HCT116 (cell line): ENCODE measurements at regions not wholly inside any gene's neighbourhood (a gene's known extent, or its start where the extent isn't known, plus 50 kb on each side); places are given as distances from the start of the nearest gene placed in this dataset.

Experiments
- ATAC-seq: fragments of 200-7000 bp; cut with Tn5 transposase; 2 replicates; pipeline ENCODE4 v1.9.1; 2020; ENCODE audit warnings: mild to moderate bottlenecking, moderate library complexity
- BruUV-seq: library from RNA; stranded (reverse); fragments of 400-500 nt; replicated peaks from 2 replicates; lab custom pipeline; 2021; lab: Mats Ljungman, UMichigan
- CTCF ChIA-PET: fragments of 300-600 bp; sonication (Branson Sonifier 250); formaldehyde crosslinking; loops from one replicate; lab custom pipeline; 2021; ENCODE audit warnings: antibody characterized with exemption; lab: Charles Lee
- POLR2A ChIA-PET: fragments of 300-600, 350-600 bp; sonication (Branson Sonifier 250); formaldehyde crosslinking; loops from one replicate; lab custom pipeline; 2021; ENCODE audit warnings: antibody characterized with exemption; lab: Charles Lee
- RAD21 ChIA-PET, 2 experiments: fragments of 300-600 bp; sonication (Branson Sonifier 250); formaldehyde crosslinking; loops; one replicate each; lab custom pipeline; 2023; ENCODE audit warnings: low total read pairs in 2 of 2; ENCODE audit not compliant: uncharacterized antibody in 2 of 2, unreplicated experiment in 2 of 2, low non-redundant PET in 1 of 2; lab: Charles Lee
- DNase-seq: peaks from one replicate; pipeline ENCODE4 v3.0.0-alpha.2; 2010; ENCODE audit warnings: low read depth, low spot score
- H2AFZ ChIP-seq: fragments of 200-600 bp; shearing (Covaris generic), sonication (generic); 2 replicates; pipeline ENCODE4 v1.6.1; 2017; ENCODE audit warnings: low read depth, mixed run types, mixed read lengths, antibody characterized with exemption, low read length; ENCODE audit not compliant: poor library complexity, severe bottlenecking
- H3K27ac ChIP-seq: 2 replicates; pipeline ENCODE4 v1.5.1; 2012; ENCODE audit warnings: low read depth, low read length
- H3K27me3 ChIP-seq: fragments of 200-600 bp; sonication (generic); 2 replicates; pipeline ENCODE4 v1.6.1; 2016; ENCODE audit warnings: mixed run types, low read length, mixed read lengths; ENCODE audit not compliant: insufficient read depth
- H3K36me3 ChIP-seq, 2 experiments: fragments of 200-500 bp in 1 of 2; fragments of 200-600 bp in 1 of 2; sonication (Bioruptor generic) in 1 of 2; sonication (generic) in 1 of 2; 2 replicates each; pipeline versions ENCODE4 v1.5.1 to v1.6.1; 2014 to 2016; ENCODE audit warnings: low read length in 2 of 2, inconsistent platforms in 1 of 2, mixed read lengths in 1 of 2, mixed run types in 1 of 2; ENCODE audit not compliant: insufficient read depth in 2 of 2, control insufficient read depth in 1 of 2
- H3K4me1 ChIP-seq, 2 experiments: fragments of 200-600 bp in 1 of 2; sonication (generic) in 1 of 2; 2 replicates each; pipeline versions ENCODE4 v1.5.1 to v1.6.1; 2012 to 2017; ENCODE audit warnings: low read length in 2 of 2, inconsistent platforms in 1 of 2, mild to moderate bottlenecking in 1 of 2, mixed read lengths in 1 of 2, mixed run types in 1 of 2, moderate library complexity in 1 of 2; ENCODE audit not compliant: insufficient read depth in 2 of 2, control insufficient read depth in 1 of 2
- H3K4me2 ChIP-seq: fragments of 200-600 bp; sonication (generic); 2 replicates; pipeline ENCODE4 v1.6.1; 2017; ENCODE audit warnings: mixed run types, low read length, mixed read lengths
- H3K4me3 ChIP-seq, 2 experiments: fragments of 200-600 bp in 1 of 2; sonication (generic) in 1 of 2; replicated peaks in 1 of 2; 2 replicates each; pipeline ENCODE4 v1.5.1; 2011 to 2016; ENCODE audit warnings: low read length in 2 of 2, control low read depth in 1 of 2, low read depth in 1 of 2, mild to moderate bottlenecking in 1 of 2, mixed read lengths in 1 of 2, mixed run types in 1 of 2
- H3K79me2 ChIP-seq: fragments of 200-600 bp; sonication (generic); 2 replicates; pipeline ENCODE4 v1.6.1; 2017; ENCODE audit warnings: mild to moderate bottlenecking, mixed run types, low read length, moderate library complexity, mixed read lengths; ENCODE audit not compliant: insufficient read depth
- H3K9ac ChIP-seq: fragments of 200-600 bp; sonication (generic); 2 replicates; pipeline ENCODE4 v1.6.1; 2016; ENCODE audit warnings: low read length, mixed read lengths
- H3K9me2 ChIP-seq: fragments of 200-600 bp; sonication (generic), shearing (Covaris generic); 2 replicates; pipeline ENCODE4 v1.6.1; 2017; ENCODE audit warnings: mixed run types, mild to moderate bottlenecking, moderate library complexity; ENCODE audit not compliant: insufficient read depth
- H3K9me3 ChIP-seq, 2 experiments: fragments of 200-500 bp in 1 of 2; fragments of 200-600 bp in 1 of 2; sonication (Bioruptor generic) in 1 of 2; sonication (generic) in 1 of 2; 2 replicates each; pipeline ENCODE4 v1.6.1; 2014 to 2017; ENCODE audit warnings: low read length in 2 of 2, mixed read lengths in 2 of 2, inconsistent platforms in 1 of 2, low read depth in 1 of 2, mild to moderate bottlenecking in 1 of 2, mixed run types in 1 of 2, moderate library complexity in 1 of 2; ENCODE audit not compliant: control insufficient read depth in 1 of 2, insufficient read depth in 1 of 2
- H4K20me1 ChIP-seq: fragments of 200-600 bp; sonication (generic), shearing (Covaris generic); 2 replicates; pipeline ENCODE4 v1.6.1; 2017; ENCODE audit warnings: mixed run types, mild to moderate bottlenecking, moderate library complexity; ENCODE audit not compliant: insufficient read depth
- ATF3 ChIP-seq: IDR thresholded peaks from 2 replicates; pipeline ENCODE4 v1.6.1; 2012
- CEBPB ChIP-seq: IDR thresholded peaks from 2 replicates; pipeline ENCODE4 v1.6.1; 2012; ENCODE audit warnings: low read depth
- EGR1 ChIP-seq: IDR thresholded peaks from 2 replicates; pipeline ENCODE4 v1.6.1; 2012; ENCODE audit warnings: low read depth
- EZH2 ChIP-seq: fragments of 200-600 bp; sonication (generic); IDR thresholded peaks from 2 replicates; pipeline ENCODE4 v1.6.1; 2017; ENCODE audit warnings: antibody characterized with exemption, mixed run types
- EZH2phosphoT487 ChIP-seq: fragments of 200-600 bp; IDR thresholded peaks from 2 replicates; pipeline ENCODE4 v1.6.1; 2018; ENCODE audit warnings: antibody characterized with exemption, borderline replicate concordance
- FOSL1 ChIP-seq: IDR thresholded peaks from 2 replicates; pipeline ENCODE4 v1.6.1; 2012; ENCODE audit warnings: low read depth
- JUND ChIP-seq: IDR thresholded peaks from 2 replicates; pipeline ENCODE4 v1.6.1; 2012
- MAX ChIP-seq: IDR thresholded peaks from 2 replicates; pipeline ENCODE4 v1.6.1; 2012
- POLR2A ChIP-seq: IDR thresholded peaks from 2 replicates; pipeline ENCODE4 v1.7.0; 2011; ENCODE audit warnings: borderline replicate concordance; ENCODE audit not compliant: insufficient read depth, insufficient read length; ENCODE audit errors: extremely low read depth
- POLR2AphosphoS5 ChIP-seq: IDR thresholded peaks from 2 replicates; pipeline ENCODE4 v1.6.1; 2011; ENCODE audit warnings: mild to moderate bottlenecking, low read depth, low read length, moderate library complexity
- RAD21 ChIP-seq: IDR thresholded peaks from 2 replicates; pipeline ENCODE4 v1.6.1; 2012; ENCODE audit warnings: low read depth, mild to moderate bottlenecking
- SRF ChIP-seq: IDR thresholded peaks from 2 replicates; pipeline ENCODE4 v1.6.1; 2012; ENCODE audit warnings: low read depth
- TCF7L2 ChIP-seq: IDR thresholded peaks from 2 replicates; pipeline ENCODE4 v1.7.0; 2011; ENCODE audit warnings: borderline replicate concordance, inconsistent platforms; ENCODE audit not compliant: insufficient read depth, insufficient read length; ENCODE audit errors: extremely low read depth
- ZFX ChIP-seq: fragments of 450-650 bp; IDR thresholded peaks from 2 replicates; pipeline ENCODE4 v1.6.1; 2017
- ZNF274 ChIP-seq: fragments of 200-500 bp; sonication (Bioruptor generic); IDR thresholded peaks from 2 replicates; pipeline ENCODE4 v1.6.1; 2014; ENCODE audit warnings: mild to moderate bottlenecking, low read depth, low read length, inconsistent platforms
- intact Hi-C: fragments of 100-400 bp; cut with micrococcal nuclease; formaldehyde crosslinking; loops from 2 replicates; pipeline ENCODE4 v1.10.0; 2022
- TF ChIP-seq, protein P1 (sequence below): IDR thresholded peaks from 2 replicates; pipeline ENCODE4 v1.6.1; 2012; ENCODE audit warnings: low read depth

- ATAC-seq = no peak
- BruUV-seq = no TSS peak
- CTCF ChIA-PET = no interaction called here
Observed at GRCh38 chr20:61015602-61016001, 236.5 kb upstream of the CDH4 start.

GRCh38 chr20:61019322-61019721, 232.7 kb upstream of the CDH4 start:
- Histone ChIP-seq H3K79me2 (no peaks in the 10 kb centered on the region), H3K27me3 (no peaks in the 10 kb centered on the region), H3K4me2 (no peak overlapping the region), H3K36me3 (no peaks in the 10 kb centered on the region), H3K4me1 (no peaks in the 10 kb centered on the region), H4K20me1 (no peaks in the 10 kb centered on the region), H3K27ac (no peak overlapping the region), H3K9ac (no peak overlapping the region), H3K9me3 (peaks cover 8 to 24% of the 10 kb centered on the region in 2 experiments; a peak in 2 of 4 replicates), H2AFZ (no peak overlapping the region), H3K4me3 (no peak overlapping the region), H3K9me2 (no peaks in the 10 kb centered on the region)
- ChIA-PET RAD21 (no interaction called here), POLR2A (no interaction called here), CTCF (no interaction called here)
- intact Hi-C loops = no loop called here
- no peak for TF ChIP-seq MAX
- TF ChIP-seq ZFX = no peak
- no peak for TF ChIP-seq FOSL1
- TF ChIP-seq JUND = no peak
- no peak for TF ChIP-seq TCF7L2
- TF ChIP-seq, protein P1, sequence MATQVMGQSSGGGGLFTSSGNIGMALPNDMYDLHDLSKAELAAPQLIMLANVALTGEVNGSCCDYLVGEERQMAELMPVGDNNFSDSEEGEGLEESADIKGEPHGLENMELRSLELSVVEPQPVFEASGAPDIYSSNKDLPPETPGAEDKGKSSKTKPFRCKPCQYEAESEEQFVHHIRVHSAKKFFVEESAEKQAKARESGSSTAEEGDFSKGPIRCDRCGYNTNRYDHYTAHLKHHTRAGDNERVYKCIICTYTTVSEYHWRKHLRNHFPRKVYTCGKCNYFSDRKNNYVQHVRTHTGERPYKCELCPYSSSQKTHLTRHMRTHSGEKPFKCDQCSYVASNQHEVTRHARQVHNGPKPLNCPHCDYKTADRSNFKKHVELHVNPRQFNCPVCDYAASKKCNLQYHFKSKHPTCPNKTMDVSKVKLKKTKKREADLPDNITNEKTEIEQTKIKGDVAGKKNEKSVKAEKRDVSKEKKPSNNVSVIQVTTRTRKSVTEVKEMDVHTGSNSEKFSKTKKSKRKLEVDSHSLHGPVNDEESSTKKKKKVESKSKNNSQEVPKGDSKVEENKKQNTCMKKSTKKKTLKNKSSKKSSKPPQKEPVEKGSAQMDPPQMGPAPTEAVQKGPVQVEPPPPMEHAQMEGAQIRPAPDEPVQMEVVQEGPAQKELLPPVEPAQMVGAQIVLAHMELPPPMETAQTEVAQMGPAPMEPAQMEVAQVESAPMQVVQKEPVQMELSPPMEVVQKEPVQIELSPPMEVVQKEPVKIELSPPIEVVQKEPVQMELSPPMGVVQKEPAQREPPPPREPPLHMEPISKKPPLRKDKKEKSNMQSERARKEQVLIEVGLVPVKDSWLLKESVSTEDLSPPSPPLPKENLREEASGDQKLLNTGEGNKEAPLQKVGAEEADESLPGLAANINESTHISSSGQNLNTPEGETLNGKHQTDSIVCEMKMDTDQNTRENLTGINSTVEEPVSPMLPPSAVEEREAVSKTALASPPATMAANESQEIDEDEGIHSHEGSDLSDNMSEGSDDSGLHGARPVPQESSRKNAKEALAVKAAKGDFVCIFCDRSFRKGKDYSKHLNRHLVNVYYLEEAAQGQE = no peak
- TF ChIP-seq POLR2AphosphoS5 = no peak
- TF ChIP-seq RAD21 = no peak
- TF ChIP-seq EGR1 = no peak
- no peak for TF ChIP-seq EZH2phosphoT487
- TF ChIP-seq EZH2 = no peak
- ATAC-seq (no peak), DNase-seq (no peak)
- BruUV-seq = no TSS peak

More at GRCh38 chr20:61015602-61016001, 236.5 kb upstream of the CDH4 start:
- no peak overlapping the region for H3K4me3 ChIP-seq
- intact Hi-C loops = no loop called here
- POLR2A ChIA-PET = no interaction called here
- no peaks in the 10 kb centered on the region for H4K20me1 ChIP-seq
- no peak for DNase-seq
- no peak overlapping the region for H3K27ac ChIP-seq
- no peak overlapping the region for H3K4me2 ChIP-seq
- H3K36me3 ChIP-seq = no peaks in the 10 kb centered on the region
- H3K9me3 ChIP-seq = peaks cover 4 to 22% of the 10 kb centered on the region in 2 experiments; a peak in 2 of 4 replicates
- no peaks in the 10 kb centered on the region for H3K4me1 ChIP-seq
- RAD21 ChIA-PET = no interaction called here
- H3K27me3 ChIP-seq = no peaks in the 10 kb centered on the region
- H2AFZ ChIP-seq = no peak overlapping the region
- TF ChIP-seq POLR2AphosphoS5 (no peak), ATF3 (no peak), EZH2phosphoT487 (no peak), POLR2A (no peak), CEBPB (no peak), SRF (no peak), EZH2 (no peak), ZNF274 (no peak)
- no peaks in the 10 kb centered on the region for H3K9me2 ChIP-seq
- no peaks in the 10 kb centered on the region for H3K79me2 ChIP-seq
- H3K9ac ChIP-seq = no peak overlapping the region
